Mammary epithelial cell (primary cell): ENCODE measurements at regions not wholly inside any gene's neighbourhood (a gene's known extent, or its start where the extent isn't known, plus 50 kb on each side); places are given as distances from the start of the nearest gene placed in this dataset.
"Not testable (repeated sequence)": the region's sequence is repeated elsewhere in the genome, so short reads cannot be mapped to it uniquely, and the experiment has no call there.

Source experiments
- EZH2 ChIP-seq: IDR thresholded peaks from 2 replicates; pipeline ENCODE4 v1.6.1; 2012; ENCODE audit warnings: low read length, inconsistent platforms, borderline replicate concordance
- TF ChIP-seq, protein P1 (sequence below), 2 donors: IDR thresholded peaks in 1 of 2; conservative IDR thresholded peaks in 1 of 2; 2 replicates each; pipeline ENCODE4 v1.5.1; 2011 to 2012; ENCODE audit warnings: inconsistent platforms in 2 of 2, low read length in 2 of 2, mild to moderate bottlenecking in 2 of 2, control low read depth in 1 of 2, low read depth in 1 of 2; ENCODE audit not compliant: insufficient read depth in 1 of 2; ENCODE audit errors: extremely low read depth in 1 of 2

DNA sequence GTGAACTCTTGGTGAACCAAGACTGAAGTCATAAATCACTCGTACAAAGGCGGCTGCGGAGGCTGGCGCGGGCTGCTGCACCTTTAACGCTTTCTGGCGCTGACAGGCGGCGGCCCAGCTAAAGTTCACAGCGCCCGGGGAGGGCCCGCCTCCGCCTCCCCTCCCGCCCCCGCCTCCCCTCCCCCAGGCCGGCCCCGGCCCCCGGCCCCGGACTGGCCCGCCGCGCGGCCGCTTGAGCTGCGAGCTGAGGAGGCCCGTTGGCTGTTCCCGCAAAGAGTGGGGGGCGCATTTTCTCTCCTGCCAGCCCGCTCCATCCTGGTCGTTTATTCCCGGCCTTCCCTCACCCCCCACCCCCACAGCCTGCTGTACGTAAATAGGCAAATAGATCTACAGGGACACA is 147.3 kb upstream of the ANKRD20A1 start:
- TF ChIP-seq, protein P1, sequence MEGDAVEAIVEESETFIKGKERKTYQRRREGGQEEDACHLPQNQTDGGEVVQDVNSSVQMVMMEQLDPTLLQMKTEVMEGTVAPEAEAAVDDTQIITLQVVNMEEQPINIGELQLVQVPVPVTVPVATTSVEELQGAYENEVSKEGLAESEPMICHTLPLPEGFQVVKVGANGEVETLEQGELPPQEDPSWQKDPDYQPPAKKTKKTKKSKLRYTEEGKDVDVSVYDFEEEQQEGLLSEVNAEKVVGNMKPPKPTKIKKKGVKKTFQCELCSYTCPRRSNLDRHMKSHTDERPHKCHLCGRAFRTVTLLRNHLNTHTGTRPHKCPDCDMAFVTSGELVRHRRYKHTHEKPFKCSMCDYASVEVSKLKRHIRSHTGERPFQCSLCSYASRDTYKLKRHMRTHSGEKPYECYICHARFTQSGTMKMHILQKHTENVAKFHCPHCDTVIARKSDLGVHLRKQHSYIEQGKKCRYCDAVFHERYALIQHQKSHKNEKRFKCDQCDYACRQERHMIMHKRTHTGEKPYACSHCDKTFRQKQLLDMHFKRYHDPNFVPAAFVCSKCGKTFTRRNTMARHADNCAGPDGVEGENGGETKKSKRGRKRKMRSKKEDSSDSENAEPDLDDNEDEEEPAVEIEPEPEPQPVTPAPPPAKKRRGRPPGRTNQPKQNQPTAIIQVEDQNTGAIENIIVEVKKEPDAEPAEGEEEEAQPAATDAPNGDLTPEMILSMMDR (conservative IDR thresholded peaks at IDR 0.05 in 1 of 2, IDR thresholded peaks at IDR 0.05 in 1 of 2; ENCODE audit: extremely low read depth in 1 of 2, insufficient read depth in 1 of 2, low read depth in 1 of 2, low read length in 2 of 2): not testable (repeated sequence)
- TF ChIP-seq EZH2: not testable (repeated sequence)
